ENCODE measurements at regions not wholly inside any gene's neighbourhood (a gene's known extent, or its start where the extent isn't known, plus 50 kb on each side); places are given as distances from the start of the nearest gene placed in this dataset.

GRCh38 chr1:88101041-88101440 is 583.0 kb upstream of the PKN2 start:
- H3K9me3 ChIP-seq (ENCODE audit: severe bottlenecking) = no peaks in the 10 kb centered on the region
- ATAC-seq (ENCODE audit: low read depth) (no peak), DNase-seq (ENCODE audit: low spot score) (no peak)

GRCh38 chr1:88104236-88104635 is 579.8 kb upstream of the PKN2 start:
- H3K27me3 ChIP-seq (ENCODE audit: insufficient read depth, poor library complexity, severe bottlenecking) = peaks cover 2% of the 10 kb centered on the region
- no peak for TF ChIP-seq CTCF (IDR thresholded peaks at IDR 0.05; ENCODE audit: poor library complexity, severe bottlenecking)
- H3K4me1 ChIP-seq (ENCODE audit: insufficient read depth, poor library complexity, severe bottlenecking) = no peaks in the 10 kb centered on the region
- no peaks in the 10 kb centered on the region for H3K9me3 ChIP-seq (ENCODE audit: severe bottlenecking)
- H3K27ac ChIP-seq (ENCODE audit: poor library complexity, severe bottlenecking) = no peak overlapping the region
- ATAC-seq (ENCODE audit: low read depth) (no peak), DNase-seq (ENCODE audit: low spot score) (no peak)
- H3K36me3 ChIP-seq (ENCODE audit: low read depth) = no peaks in the 10 kb centered on the region
- no peak overlapping the region for H3K4me3 ChIP-seq (ENCODE audit: severe bottlenecking)

More at GRCh38 chr1:88101041-88101440, 583.0 kb upstream of the PKN2 start:
- H3K27me3 ChIP-seq (ENCODE audit: insufficient read depth, poor library complexity, severe bottlenecking) = peaks cover 2% of the 10 kb centered on the region
- TF ChIP-seq CTCF (IDR thresholded peaks at IDR 0.05; ENCODE audit: poor library complexity, severe bottlenecking) = no peak
- H3K27ac ChIP-seq (ENCODE audit: poor library complexity, severe bottlenecking) = no peak overlapping the region
- H3K4me3 ChIP-seq (ENCODE audit: severe bottlenecking) = no peak overlapping the region
- no peaks in the 10 kb centered on the region for H3K4me1 ChIP-seq (ENCODE audit: insufficient read depth, poor library complexity, severe bottlenecking)
- no peaks in the 10 kb centered on the region for H3K36me3 ChIP-seq (ENCODE audit: low read depth)

GRCh38 chr1:88104886-88105285 is 579.2 kb upstream of the PKN2 start:
- TF ChIP-seq CTCF (IDR thresholded peaks at IDR 0.05; ENCODE audit: poor library complexity, severe bottlenecking) = no peak
- H3K36me3 ChIP-seq (ENCODE audit: low read depth) = no peaks in the 10 kb centered on the region
- DNase-seq (ENCODE audit: low spot score) (no peak), ATAC-seq (ENCODE audit: low read depth) (no peak)
- H3K9me3 ChIP-seq (ENCODE audit: severe bottlenecking) = no peaks in the 10 kb centered on the region
- H3K27me3 ChIP-seq (ENCODE audit: insufficient read depth, poor library complexity, severe bottlenecking) = peaks cover 2% of the 10 kb centered on the region
- no peaks in the 10 kb centered on the region for H3K4me1 ChIP-seq (ENCODE audit: insufficient read depth, poor library complexity, severe bottlenecking)
- no peak overlapping the region for H3K27ac ChIP-seq (ENCODE audit: poor library complexity, severe bottlenecking)
- H3K4me3 ChIP-seq (ENCODE audit: severe bottlenecking) = no peak overlapping the region

- DNase-seq (ENCODE audit: low spot score) = no peak
- no peak for TF ChIP-seq CTCF (IDR thresholded peaks at IDR 0.05; ENCODE audit: poor library complexity, severe bottlenecking)
- H3K27me3 ChIP-seq (ENCODE audit: insufficient read depth, poor library complexity, severe bottlenecking) = no peaks in the 10 kb centered on the region
- H3K36me3 ChIP-seq (ENCODE audit: low read depth) = no peaks in the 10 kb centered on the region
- no peaks in the 10 kb centered on the region for H3K9me3 ChIP-seq (ENCODE audit: severe bottlenecking)
- no peaks in the 10 kb centered on the region for H3K4me1 ChIP-seq (ENCODE audit: insufficient read depth, poor library complexity, severe bottlenecking)
- no peak overlapping the region for H3K27ac ChIP-seq (ENCODE audit: poor library complexity, severe bottlenecking)
- no peak for ATAC-seq (ENCODE audit: low read depth)
- H3K4me3 ChIP-seq (ENCODE audit: severe bottlenecking) = no peak overlapping the region
Observed at GRCh38 chr1:88111816-88112215, 572.3 kb upstream of the PKN2 start.

- H3K4me3 ChIP-seq (ENCODE audit: severe bottlenecking) = no peak overlapping the region
- no peaks in the 10 kb centered on the region for H3K9me3 ChIP-seq (ENCODE audit: severe bottlenecking)
- DNase-seq (ENCODE audit: low spot score) (no peak), ATAC-seq (ENCODE audit: low read depth) (no peak)
- peaks cover 2% of the 10 kb centered on the region for H3K27me3 ChIP-seq (ENCODE audit: insufficient read depth, poor library complexity, severe bottlenecking)
- H3K36me3 ChIP-seq (ENCODE audit: low read depth) = no peaks in the 10 kb centered on the region
- TF ChIP-seq CTCF (IDR thresholded peaks at IDR 0.05; ENCODE audit: poor library complexity, severe bottlenecking) = no peak
- no peak overlapping the region for H3K27ac ChIP-seq (ENCODE audit: poor library complexity, severe bottlenecking)
- no peaks in the 10 kb centered on the region for H3K4me1 ChIP-seq (ENCODE audit: insufficient read depth, poor library complexity, severe bottlenecking)
Observed at GRCh38 chr1:88117597-88117996, 566.5 kb upstream of the PKN2 start.

Data from RWPE2 (cell line).